NCI-H187 treated with DMSO at 0.1 percent for 48 hours (cell line): ENCODE measurements at regions not wholly inside any gene's neighbourhood (a gene's known extent, or its start where the extent isn't known, plus 50 kb on each side); places are given as distances from the start of the nearest gene placed in this dataset.

ENCODE experiments used
- DNase-seq: peaks from one replicate; lab custom pipeline; 2025; lab: John Stamatoyannopoulos, UW

DNA sequence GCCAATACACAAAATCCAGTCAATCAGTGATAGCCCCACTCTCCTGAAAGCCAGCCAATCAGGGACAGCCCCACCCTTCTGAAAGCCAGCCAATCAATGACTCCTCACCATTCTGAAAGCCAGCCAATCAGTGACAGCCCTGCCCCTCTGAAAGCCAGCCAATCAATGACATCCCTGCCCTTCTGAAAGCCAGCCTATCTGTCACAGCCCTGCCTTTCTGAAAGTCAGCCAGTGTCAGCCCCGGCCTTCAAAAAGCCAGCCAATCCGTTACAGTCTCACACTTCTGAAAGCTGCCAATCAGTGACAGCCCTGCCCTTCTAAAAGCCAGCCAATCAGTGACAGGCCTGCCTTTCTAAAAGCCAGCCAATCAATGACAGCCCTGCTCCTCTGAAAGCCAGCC, 95.9 kb upstream of the HDAC4 start:
- DNase-seq: no peak

DNA sequence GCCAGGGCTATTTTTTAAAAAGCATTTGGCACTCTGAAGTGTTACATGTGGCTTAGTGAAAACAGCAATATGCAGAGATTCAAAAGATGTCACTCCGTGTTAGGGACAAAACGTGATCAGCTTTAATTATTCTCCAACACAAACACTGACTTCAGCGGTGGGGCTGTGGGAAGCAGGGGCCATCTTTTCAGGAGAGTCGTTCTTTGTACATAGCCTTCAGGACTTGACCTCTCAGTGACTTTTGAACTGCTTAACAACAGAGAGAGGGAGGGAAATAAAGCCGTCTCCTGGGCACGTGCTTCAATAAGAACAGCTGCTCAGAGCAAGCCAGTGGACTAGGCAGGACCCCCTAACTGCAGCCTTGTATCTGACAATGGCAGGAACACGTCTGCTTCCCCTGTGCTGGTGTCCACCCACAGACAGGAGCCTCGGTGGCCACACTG, 95.0 kb upstream of the HDAC4 start:
- DNase-seq: no peak

DNA sequence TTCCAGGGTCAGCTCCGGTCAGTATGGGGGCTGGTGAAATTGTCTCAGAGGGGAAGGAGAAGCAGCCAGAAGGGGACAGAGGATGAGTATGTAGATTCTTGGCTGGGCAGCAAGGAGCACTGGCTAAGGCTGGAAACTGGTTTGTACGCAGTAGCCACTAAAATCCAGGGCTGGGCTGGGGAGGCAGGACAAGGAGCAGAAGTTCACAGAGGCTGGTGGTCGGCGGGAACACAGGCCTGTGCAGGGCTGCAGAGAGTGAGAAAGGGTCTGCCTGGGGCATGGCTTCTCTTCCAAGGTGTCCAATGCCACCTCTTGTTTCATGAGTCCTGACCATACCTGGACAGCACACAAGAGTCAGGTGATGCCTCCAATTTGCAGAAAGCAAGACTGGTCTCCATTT, 94.4 kb upstream of the HDAC4 start:
- DNase-seq: no peak

DNA sequence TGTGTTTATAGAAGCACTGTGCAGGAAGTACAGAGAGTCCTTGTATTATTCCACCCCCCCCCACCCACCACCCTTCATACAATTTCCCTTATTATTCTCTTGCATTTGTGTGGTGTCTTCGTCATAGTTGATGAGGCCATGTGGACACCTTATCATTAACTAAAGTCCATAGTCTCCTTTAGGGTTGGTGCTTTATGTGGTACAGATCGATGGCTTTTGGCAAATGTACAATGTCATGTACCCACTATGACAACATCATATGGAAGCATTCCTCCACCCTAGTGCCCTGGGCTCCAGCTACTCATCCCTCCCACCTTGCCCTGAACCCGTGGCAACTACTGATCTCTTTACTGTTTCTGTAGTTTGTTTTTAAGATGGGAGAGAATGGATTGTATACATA, 93.8 kb upstream of the HDAC4 start:
- DNase-seq: no peak

DNA sequence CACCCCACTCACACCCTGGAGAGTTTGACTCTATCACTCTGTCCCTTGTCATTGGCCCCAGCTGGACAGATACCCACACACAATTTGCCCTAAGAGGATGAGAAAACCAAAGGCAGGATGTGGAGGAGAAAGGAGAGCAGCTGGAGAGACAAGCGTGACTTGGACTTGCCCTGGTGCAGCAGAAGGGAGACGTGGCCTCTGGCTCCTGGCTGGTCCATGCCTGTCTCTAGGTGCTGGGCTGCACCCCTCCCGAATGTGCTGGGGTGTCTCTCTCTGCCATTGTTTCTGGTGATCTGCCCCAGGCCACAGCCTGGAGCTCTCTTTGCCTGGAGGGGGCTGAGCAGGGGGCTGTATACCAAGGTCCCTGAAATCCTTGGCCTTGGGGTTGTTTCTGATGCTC, 88.7 kb upstream of the HDAC4 start:
- DNase-seq: no peak

DNA sequence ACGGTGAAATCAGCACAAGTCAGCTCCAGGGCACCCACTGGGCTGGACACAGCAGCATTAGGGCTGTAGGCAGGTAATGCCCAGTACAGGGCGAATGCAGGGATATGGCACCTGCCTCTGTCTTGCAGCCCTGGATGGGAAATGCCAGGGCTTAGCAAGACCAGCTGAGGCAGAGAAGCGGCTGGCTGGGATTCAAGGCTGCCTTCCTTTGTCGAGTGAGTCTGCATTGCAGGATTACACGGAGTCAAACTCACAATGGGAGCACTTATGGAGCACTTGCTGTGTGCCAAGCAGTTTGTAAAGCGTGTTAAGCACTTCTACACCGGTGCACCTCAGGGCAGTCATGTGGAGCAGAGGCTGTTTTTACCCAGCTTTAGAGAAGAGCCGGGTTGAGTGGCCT, 87.3 kb upstream of the HDAC4 start:
- DNase-seq: no peak

DNA sequence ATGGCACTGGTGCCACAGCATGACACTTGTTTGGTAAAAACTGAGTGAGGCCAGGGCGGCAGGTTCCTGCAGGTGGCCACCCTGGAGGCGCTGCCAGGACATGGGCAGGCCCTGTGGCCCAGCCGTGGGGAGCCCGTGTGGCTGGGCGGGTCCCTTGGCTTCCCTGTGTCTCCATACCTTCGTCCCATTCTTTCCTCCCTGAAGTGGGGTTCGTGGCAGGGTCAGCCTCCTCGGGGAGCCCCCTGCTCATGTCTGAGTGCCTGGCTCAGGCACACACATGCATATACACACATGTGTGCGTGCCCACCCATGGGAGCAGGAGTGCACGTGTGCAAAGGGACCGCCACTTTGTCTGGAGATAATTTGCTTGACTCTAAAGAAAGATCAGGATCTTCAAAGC, 86.5 kb upstream of the HDAC4 start:
- DNase-seq: no peak

DNA sequence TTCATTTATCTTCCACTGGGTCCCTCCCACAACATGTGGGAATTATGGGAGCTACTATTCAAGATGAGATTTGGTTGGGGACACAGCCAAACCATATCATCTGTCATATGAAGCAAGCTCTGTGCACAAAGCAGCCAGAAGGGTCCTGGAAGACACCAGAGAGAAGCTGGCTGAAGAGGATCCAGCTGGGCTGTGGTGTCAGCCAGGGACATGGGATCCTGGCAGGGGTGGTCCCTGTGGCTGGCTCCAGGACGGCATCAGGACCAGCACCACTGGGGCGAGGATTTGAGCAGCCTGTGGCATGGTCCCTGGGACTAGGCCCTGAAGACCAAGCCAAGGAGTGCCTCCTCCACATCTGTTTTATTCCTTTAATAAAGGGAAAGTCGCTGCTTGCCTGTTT, 84.8 kb upstream of the HDAC4 start:
- no peak for DNase-seq

DNA sequence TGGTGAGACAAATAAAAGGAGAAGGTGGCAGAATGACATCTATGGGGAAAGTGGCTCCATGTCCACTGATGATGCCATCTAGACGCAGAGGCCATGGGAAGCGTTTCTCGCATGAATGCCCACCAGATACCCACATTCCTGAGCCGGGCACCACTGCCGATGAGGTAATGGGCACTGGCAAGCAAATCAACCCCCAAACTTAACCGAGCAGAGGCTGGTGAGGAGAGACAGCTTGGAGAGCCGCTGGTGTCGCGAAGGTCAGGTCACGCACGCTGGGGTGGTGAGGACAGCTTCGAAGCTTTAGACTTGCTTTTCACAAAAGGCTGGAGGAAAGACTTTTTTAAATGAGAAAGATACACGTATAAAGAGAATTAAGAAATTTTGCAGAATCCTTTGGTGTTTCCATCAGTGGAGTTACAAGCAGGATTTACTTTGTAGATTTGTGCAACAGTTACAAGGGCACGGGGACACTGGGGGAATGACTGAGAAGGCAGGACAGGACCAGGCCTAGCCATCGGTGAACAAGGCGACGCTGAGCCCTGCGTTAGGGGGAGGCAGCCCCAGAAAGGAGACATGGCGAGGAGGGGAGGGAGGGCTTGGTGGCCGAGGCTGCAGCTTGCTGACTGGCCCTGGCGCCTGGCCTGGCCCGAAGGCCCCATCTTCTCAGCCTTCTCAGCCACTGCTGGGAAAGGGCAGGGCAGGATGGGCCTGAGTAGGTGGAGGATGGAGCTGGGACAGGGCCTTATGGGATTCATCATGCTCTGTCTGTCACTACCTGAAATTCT, 83.9 kb upstream of the HDAC4 start:
- no peak for DNase-seq

DNA sequence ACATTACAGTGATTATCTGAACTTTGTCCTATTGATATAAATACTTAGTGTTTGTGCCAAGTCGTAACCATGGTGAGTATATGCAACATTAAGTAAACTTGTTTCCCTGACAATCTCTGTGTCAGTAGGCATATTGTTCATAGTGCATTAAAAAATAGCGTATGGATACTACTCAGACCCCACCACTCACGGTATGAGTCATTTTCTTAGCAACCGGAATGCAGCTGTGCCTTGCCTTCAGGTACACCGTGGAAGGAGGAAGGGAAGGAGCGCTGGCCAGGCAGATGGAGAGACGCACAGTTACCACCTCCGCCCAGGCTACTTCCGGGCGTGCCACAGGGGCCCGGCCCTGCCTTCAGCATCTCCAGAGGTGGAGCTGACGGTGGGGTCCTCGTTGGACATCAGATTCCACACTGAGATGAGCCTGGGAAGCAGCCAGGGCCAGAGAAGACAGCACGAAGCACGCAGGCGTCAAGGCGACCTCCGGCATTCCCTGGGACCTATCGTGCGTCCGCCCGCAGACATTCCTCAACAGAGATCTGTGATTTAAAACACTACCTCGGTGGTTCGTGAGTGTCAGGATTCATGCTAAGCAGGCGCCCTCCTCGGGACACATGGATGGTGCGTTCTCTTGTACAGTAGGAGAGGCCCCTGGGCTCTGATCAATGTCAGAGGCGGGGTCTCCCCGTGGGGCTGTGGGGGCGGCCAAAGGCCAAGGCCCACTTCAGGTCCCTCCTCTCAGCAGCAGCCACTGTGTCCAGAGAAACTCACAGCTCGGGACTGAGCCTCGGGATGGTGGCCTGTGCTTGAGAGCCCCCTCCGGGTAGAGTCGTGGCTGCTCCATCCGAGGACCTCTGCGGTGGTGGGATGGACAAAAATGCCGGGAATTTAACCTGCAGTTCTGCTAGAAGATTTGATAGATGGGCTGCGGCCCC, 82.2 kb upstream of the HDAC4 start:
- no peak for DNase-seq

DNA sequence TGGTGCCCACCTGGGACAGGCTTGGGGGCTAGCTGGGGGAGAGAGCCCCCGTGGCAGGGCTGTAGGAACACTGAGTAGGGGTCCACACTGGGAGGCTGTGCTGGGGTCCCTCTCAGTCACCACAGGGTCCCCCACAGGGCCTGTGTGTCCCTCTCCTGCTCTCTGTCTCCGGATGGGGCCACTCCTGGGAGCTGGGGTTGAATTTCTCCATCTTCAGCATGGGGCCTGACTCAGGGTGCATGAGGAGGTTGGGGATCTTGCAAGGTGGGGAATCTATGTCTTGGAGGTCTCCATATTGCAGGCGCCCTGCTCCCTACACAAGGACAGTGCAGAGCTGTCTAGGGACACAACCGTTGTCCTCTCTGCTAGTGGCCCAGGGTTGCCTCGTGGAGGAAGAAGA, 78.7 kb upstream of the HDAC4 start:
- DNase-seq: no peak

DNA sequence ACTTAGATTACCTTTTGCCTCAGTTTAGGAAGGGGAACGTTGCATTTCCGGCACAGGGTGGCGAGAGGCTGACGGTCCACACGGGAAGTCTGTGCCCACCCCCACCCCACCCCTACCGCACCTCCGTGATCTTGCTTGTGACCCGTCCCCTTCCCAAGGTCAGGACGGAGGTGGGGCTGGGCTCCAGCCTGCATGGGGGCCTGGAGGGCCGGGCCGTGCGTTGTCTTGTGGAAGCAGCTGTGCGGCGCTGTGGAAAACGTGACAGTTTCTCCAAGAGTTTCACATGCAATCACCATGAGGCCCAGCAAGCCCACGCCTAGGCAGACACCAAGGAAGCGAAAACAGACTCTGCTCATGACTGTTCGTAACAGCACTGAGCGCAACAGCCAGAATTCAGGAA, 76.8 kb upstream of the HDAC4 start:
- no peak for DNase-seq

DNA sequence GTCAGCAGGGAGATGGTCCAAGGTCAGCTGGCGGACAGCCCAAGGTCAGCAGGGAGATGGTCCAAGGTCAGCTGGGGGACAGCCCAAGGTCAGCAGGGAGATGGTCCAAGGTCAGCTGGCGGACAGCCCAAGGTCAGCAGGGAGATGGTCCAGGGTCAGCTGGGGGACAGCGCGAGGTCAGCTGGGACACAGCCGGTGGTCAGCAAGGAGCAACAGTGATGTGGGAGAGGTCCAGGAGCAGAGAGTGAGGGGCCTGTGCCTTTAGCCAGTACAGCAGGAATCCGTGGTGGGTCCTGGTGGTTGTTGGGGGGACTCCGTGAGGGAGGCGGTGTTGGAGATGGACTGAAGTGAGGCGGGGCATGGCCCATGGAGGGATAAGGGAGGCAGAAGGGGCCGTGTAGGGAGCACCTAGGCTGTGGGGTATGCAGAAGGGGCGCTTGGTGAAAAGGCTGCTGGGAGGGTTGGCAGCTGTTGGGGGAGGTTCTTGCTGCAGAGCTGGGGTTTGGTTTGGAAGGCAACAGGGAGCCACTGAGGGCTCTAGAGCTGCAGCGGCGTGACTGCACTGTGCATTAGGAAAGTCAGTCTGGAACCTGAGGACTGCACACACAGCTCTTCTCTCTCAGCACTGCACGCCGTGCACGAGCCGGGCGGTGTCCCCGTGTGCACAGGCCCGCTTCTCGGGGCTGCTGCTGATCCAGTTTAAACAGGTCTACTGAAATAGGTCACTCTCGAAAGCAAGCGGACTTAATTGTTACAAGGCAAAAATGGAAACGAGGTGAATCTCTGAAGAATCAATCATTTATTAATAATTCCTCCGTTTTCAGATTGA, 76.2 kb upstream of the HDAC4 start:
- no peak for DNase-seq

DNA sequence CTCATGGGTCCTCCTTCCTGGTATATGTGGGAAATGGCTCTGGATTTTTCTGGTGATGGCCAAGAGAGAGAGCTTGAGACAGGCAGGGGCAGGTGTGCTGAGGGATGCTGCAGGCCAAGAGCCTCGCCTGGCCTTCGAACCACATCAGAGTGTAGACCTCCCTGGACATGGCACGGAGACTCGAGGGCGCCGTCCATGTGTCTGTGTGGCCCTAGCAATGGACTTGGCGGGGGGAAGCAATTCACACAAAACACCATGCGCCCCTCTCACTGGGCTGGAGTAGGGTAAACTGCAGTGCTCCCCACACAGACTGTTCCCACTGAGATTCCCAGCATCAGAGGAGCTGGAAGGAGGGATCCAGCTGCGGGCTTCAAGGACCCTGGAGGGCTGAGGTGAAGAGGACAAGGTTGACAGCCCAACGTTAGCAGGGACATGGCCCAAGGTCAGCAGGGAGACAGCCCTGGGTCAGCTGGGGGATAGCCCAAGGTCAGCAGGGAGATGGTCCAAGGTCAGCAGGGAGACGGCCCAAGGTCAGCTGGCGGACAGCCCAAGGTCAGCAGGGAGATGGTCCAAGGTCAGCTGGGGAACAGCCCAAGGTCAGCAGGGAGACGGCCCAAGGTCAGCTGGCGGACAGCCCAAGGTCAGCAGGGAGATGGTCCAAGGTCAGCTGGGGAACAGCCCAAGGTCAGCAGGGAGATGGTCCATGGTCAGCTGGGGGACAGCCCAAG, 75.4 kb upstream of the HDAC4 start:
- no peak for DNase-seq

DNA sequence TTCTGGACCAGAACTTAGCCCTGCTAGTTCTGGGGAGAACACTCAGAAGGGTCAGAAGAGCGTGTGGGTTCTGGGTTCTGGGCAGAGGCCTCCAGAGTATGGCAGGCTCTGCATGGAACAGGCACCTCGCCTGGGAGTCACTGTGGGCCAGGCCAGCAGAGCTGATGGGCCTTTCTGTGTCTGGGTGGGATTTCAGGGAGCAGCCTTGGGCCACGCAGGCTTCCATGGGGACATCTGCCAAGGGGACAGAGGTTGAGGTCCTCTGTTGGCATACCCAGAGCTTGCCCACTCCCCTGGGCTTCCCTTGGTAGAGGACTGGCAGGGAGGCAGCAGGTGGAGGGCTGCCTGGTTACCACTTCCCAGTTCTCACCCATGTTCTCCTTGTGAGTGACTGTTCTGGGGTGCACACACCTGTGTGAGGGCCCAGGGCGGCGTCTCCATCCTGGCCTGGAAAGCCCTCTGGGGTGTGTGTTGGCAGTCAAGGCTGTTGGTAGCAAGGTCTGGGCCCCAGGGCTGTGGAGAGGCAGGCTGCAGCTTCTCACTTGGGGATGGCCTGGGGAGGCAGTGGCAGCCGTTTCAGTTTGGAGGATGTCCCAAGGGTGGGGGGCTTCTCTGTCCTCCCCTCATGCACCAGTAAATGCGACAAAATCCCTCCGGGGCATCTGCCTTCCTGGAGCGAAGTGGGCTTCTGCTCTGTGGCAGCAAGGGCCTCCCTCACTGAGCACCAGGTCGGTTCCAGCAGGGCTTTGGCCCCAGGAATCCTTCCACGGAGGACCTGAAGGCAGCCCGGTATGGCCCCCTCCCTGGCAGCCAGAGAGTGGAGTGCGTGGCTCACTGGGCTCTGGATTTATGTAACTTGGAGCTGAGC, 74.6 kb upstream of the HDAC4 start:
- no peak for DNase-seq

DNA sequence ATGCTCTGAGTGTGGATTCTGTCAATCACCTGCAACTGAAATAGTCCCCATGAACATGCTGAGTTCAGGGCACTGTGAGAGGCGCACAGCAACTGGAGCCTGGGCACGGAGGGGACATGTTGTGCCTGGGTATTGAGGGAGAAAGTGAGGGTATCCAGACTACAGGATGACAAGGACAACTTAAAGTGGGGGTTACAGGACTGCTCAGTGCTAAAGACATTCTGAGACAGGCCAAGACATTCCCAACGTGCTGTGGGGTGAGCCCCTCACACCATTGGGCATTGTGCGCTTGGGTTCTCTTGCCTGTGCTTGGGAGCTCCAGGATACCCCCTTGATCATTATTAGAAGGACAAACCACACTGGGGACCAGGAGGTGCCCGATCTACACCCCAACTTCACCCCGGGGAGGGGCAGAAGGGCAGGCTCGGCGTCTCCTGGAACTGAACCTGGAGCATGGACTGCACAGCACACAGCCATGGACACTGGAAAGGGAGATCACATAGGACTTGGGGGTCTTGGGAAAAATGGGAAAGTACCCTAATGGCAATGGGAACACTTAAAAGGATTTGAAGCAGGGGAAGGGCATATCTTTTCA, 72.5 kb upstream of the HDAC4 start:
- no peak for DNase-seq

DNA sequence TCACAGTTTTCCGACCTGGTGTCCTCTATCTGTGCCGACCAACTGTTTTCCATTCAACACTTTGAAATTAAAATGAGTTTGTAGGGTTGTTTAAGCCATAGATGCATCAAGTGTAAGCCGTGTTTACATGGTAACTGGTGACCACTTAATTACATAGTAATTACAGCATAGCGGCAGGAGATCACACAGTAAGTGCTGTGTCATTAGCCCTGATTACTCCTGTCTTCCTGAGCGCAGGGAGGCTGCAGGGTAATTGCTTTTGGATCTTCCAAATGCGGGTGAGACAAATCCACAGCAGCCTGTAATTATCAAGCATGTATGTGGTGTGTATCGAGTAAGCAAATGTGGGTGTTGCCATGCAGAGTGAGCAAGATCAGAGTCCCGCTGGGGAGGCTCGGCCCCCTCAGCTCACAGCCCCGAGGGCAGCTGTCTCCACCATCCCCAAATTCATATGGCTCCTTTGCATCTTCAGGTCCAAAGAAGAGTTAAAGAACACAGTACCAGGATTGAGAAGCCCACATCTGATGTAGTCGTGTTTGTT, 71.5 kb upstream of the HDAC4 start:
- DNase-seq: no peak

DNA sequence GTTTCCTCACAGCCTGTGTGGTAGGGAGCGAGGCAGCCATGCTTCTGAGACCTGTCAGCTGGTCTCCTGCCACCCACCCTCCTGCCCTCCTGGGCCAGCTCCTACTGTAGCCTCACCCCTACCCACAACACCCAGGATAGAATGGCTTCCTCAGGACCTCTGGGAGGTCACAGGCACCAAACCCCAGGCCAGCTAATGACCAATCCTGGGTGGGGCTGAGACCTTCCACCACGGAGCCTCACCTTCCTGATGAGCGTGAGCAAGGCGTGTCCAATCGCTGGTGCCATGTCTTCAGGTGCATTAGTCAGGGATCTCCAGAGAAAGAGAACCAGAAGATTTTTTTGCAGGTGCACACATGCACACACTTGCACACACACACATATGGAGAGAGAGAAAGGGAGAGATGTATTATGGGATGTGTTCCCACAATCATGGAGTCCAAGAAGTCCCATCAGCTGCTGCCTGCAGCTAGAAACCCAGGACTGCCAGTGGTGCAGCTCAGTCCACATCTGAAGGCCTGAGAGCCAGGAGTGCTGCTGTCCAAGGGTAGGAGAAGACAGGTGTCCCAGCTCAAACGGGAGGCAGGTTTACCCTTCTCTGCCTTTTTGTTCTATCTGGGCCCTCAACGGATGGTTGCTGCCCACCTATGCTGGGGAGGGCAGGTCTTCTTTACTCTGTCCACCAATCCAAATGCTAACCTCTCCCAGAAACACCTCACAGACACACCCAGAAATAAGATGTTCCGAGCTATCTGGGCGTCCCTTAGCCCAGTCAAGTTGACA, 70.4 kb upstream of the HDAC4 start:
- no peak for DNase-seq
